Keratinocyte (primary cell): ENCODE measurements at regions not wholly inside any gene's neighbourhood (a gene's known extent, or its start where the extent isn't known, plus 50 kb on each side); places are given as distances from the start of the nearest gene placed in this dataset.

ENCODE experiments used
- DNase-seq: peaks from one replicate; pipeline ENCODE4 v3.0.0-alpha.2; 2011; ENCODE audit warnings: low read depth, missing footprints, low spot score
- FAIRE-seq: peaks from 2 replicates; lab custom pipeline; 2011; peaks lifted over from hg19 to GRCh38; lab: Jason Lieb, UNC
- H2AFZ ChIP-seq: 2 replicates; pipeline ENCODE4 v1.6.0; 2012; ENCODE audit warnings: low read length, control low read depth, inconsistent platforms; ENCODE audit not compliant: control insufficient read depth
- H3K27ac ChIP-seq: 2 replicates; pipeline ENCODE4 v1.5.1; 2011; ENCODE audit warnings: low read length; ENCODE audit not compliant: control insufficient read depth, insufficient read depth
- H3K27me3 ChIP-seq: 3 replicates; pipeline ENCODE4 v1.6.0; 2011; ENCODE audit warnings: low read length; ENCODE audit not compliant: control insufficient read depth, insufficient read depth; ENCODE audit errors: extremely low read depth
- H3K36me3 ChIP-seq, 2 experiments: 2 replicates in 1 of 2; 3 replicates in 1 of 2; pipeline ENCODE4 v1.5.1; 2011; ENCODE audit warnings: low read length in 2 of 2, mild to moderate bottlenecking in 1 of 2; ENCODE audit not compliant: control insufficient read depth in 2 of 2, insufficient read depth in 2 of 2; ENCODE audit errors: extremely low read depth in 1 of 2
- H3K4me1 ChIP-seq: 3 replicates; pipeline ENCODE4 v1.5.1; 2011; ENCODE audit warnings: low read length; ENCODE audit not compliant: control insufficient read depth, insufficient read depth; ENCODE audit errors: extremely low read depth
- H3K4me2 ChIP-seq: 3 replicates; pipeline ENCODE4 v1.6.0; 2011; ENCODE audit warnings: low read depth, low read length; ENCODE audit not compliant: control insufficient read depth, insufficient read depth; ENCODE audit errors: extremely low read depth
- H3K4me3 ChIP-seq, 3 experiments: fragments of 200-600 bp in 1 of 3; sonication (generic) in 1 of 3; 2 replicates in 2 of 3; 3 replicates in 1 of 3; pipeline ENCODE4 v1.5.1; 2011 to 2016; ENCODE audit warnings: low read length in 3 of 3, mild to moderate bottlenecking in 3 of 3, control low read depth in 2 of 3, inconsistent platforms in 1 of 3, low read depth in 1 of 3, mixed read lengths in 1 of 3, mixed run types in 1 of 3, moderate library complexity in 1 of 3; ENCODE audit not compliant: control insufficient read depth in 2 of 3, insufficient read depth in 2 of 3; ENCODE audit errors: extremely low read depth in 1 of 3
- H3K79me2 ChIP-seq: 2 replicates; pipeline ENCODE4 v1.6.0; 2012; ENCODE audit warnings: low read length; ENCODE audit not compliant: control insufficient read depth, insufficient read depth
- H3K9ac ChIP-seq: 3 replicates; pipeline ENCODE4 v1.6.0; 2011; ENCODE audit warnings: low read length; ENCODE audit not compliant: control insufficient read depth, insufficient read depth; ENCODE audit errors: extremely low read depth
- H3K9me1 ChIP-seq: 3 replicates; pipeline ENCODE4 v1.6.0; 2011; ENCODE audit warnings: low read length; ENCODE audit not compliant: control insufficient read depth, insufficient read depth; ENCODE audit errors: extremely low read depth
- H3K9me3 ChIP-seq: 2 replicates; pipeline ENCODE4 v1.5.1; 2012; ENCODE audit warnings: low read depth, low read length; ENCODE audit not compliant: control insufficient read depth
- H4K20me1 ChIP-seq: 3 replicates; pipeline ENCODE4 v1.6.0; 2011; ENCODE audit warnings: low read length; ENCODE audit not compliant: control insufficient read depth, insufficient read depth; ENCODE audit errors: extremely low read depth
- CTCF ChIP-seq, 3 experiments: IDR thresholded peaks in 1 of 3; conservative IDR thresholded peaks in 1 of 3; optimal IDR thresholded peaks in 1 of 3; 2 replicates in 2 of 3; 3 replicates in 1 of 3; pipeline versions ENCODE3 to v1.5.1; 2011; ENCODE audit warnings: low read length in 3 of 3, mild to moderate bottlenecking in 3 of 3, moderate library complexity in 2 of 3, control low read depth in 1 of 3, inconsistent platforms in 1 of 3; ENCODE audit not compliant: insufficient read depth in 2 of 3; ENCODE audit errors: extremely low read depth in 1 of 3
- EZH2 ChIP-seq: IDR thresholded peaks from one replicate; pipeline ENCODE4 v1.6.1; 2012; ENCODE audit warnings: inconsistent platforms, mild to moderate bottlenecking, low read length, moderate library complexity
- dilution Hi-C: fragments of 300-500 bp; cut with MboI; formaldehyde crosslinking; loops from one replicate; pipeline ENCODE4 v1.7.0; 2020; ENCODE audit warnings: low sequenced_read_pairs; ENCODE audit not compliant: extremely low pct_ligation_motif_present

- TF ChIP-seq CTCF (optimal IDR thresholded peaks at IDR 0.05 in 1 of 3, IDR thresholded peaks at IDR 0.05 in 1 of 3, conservative IDR thresholded peaks at IDR 0.05 in 1 of 3; ENCODE audit: extremely low read depth in 1 of 3, insufficient read depth in 2 of 3, low read length in 3 of 3) (no peak), EZH2 (no peak)
- FAIRE-seq (no peak), DNase-seq (no peak)
- no peaks in the 10 kb centered on the region for H3K79me2 ChIP-seq
- no peak overlapping the region for H3K9ac ChIP-seq
- no peak overlapping the region for H3K4me2 ChIP-seq
- dilution Hi-C loops: no loop called here
- no peaks in the 10 kb centered on the region for H3K27me3 ChIP-seq
- H3K4me3 ChIP-seq: no peak overlapping the region
- no peaks in the 10 kb centered on the region for H3K9me1 ChIP-seq
- H3K4me1 ChIP-seq: no peaks in the 10 kb centered on the region
- no peaks in the 10 kb centered on the region for H3K9me3 ChIP-seq
- H2AFZ ChIP-seq: no peak overlapping the region
- no peaks in the 10 kb centered on the region for H3K36me3 ChIP-seq
- H4K20me1 ChIP-seq: no peaks in the 10 kb centered on the region
- no peak overlapping the region for H3K27ac ChIP-seq
Observed at GRCh38 chr3:130619196-130619595, 102.2 kb downstream of the COL6A6 start.

GRCh38 chr3:130621824-130622223, 104.8 kb downstream of the COL6A6 start:
- DNase-seq (no peak), FAIRE-seq (no peak)
- no peaks in the 10 kb centered on the region for H3K79me2 ChIP-seq
- H2AFZ ChIP-seq: no peak overlapping the region
- no peaks in the 10 kb centered on the region for H3K36me3 ChIP-seq
- H3K4me3 ChIP-seq: no peak overlapping the region
- no peaks in the 10 kb centered on the region for H3K9me3 ChIP-seq
- no peak overlapping the region for H3K9ac ChIP-seq
- no peaks in the 10 kb centered on the region for H4K20me1 ChIP-seq
- TF ChIP-seq CTCF (optimal IDR thresholded peaks at IDR 0.05 in 1 of 3, IDR thresholded peaks at IDR 0.05 in 1 of 3, conservative IDR thresholded peaks at IDR 0.05 in 1 of 3; ENCODE audit: extremely low read depth in 1 of 3, insufficient read depth in 2 of 3, low read length in 3 of 3) (no peak), EZH2 (no peak)
- H3K27ac ChIP-seq: no peak overlapping the region
- no peaks in the 10 kb centered on the region for H3K9me1 ChIP-seq
- no peak overlapping the region for H3K4me2 ChIP-seq
- dilution Hi-C loops: no loop called here
- no peaks in the 10 kb centered on the region for H3K4me1 ChIP-seq
- H3K27me3 ChIP-seq: peaks cover 6% of the 10 kb centered on the region
